GM18498 (cell line): ENCODE measurements at regions not wholly inside any gene's neighbourhood (a gene's known extent, or its start where the extent isn't known, plus 50 kb on each side); places are given as distances from the start of the nearest gene placed in this dataset.

Experiments
- ATAC-seq: cut with Tn5 transposase; IDR thresholded peaks from one replicate; pipeline ENCODE4 v1.9.1; 2021; ENCODE audit warnings: mild to moderate bottlenecking, moderate library complexity; ENCODE audit not compliant: unreplicated experiment

GRCh38 chr3:59311231-59311630 lies 261.4 kb upstream of the CFAP20DC start:
- ATAC-seq: no peak

- no peak for ATAC-seq
Measured at GRCh38 chr3:59310736-59311135, 260.9 kb upstream of the CFAP20DC start.

- no peak for ATAC-seq
Measured at GRCh38 chr3:59308684-59309083, 258.9 kb upstream of the CFAP20DC start.

GRCh38 chr3:59308001-59308400 lies 258.2 kb upstream of the CFAP20DC start:
- no peak for ATAC-seq

GRCh38 chr3:59306436-59306835 lies 256.6 kb upstream of the CFAP20DC start:
- no peak for ATAC-seq

GRCh38 chr3:59304296-59304695 lies 254.5 kb upstream of the CFAP20DC start:
- no peak for ATAC-seq

- ATAC-seq: no peak
Measured at GRCh38 chr3:59303452-59303851, 253.6 kb upstream of the CFAP20DC start.

- ATAC-seq: no peak
Measured at GRCh38 chr3:59302442-59302841, 252.6 kb upstream of the CFAP20DC start.

GRCh38 chr3:59300733-59301132 lies 250.9 kb upstream of the CFAP20DC start:
- no peak for ATAC-seq

GRCh38 chr3:59299561-59299960 lies 249.7 kb upstream of the CFAP20DC start:
- no peak for ATAC-seq

- no peak for ATAC-seq
Measured at GRCh38 chr3:59290358-59290757, 240.5 kb upstream of the CFAP20DC start.

- no peak for ATAC-seq
Measured at GRCh38 chr3:59289831-59290230, 240.0 kb upstream of the CFAP20DC start.

- no peak for ATAC-seq
Measured at GRCh38 chr3:59288951-59289350, 239.1 kb upstream of the CFAP20DC start.

GRCh38 chr3:59286791-59287531 lies 237.1 kb upstream of the CFAP20DC start:
- no peak for ATAC-seq

GRCh38 chr3:59285560-59285959 lies 235.7 kb upstream of the CFAP20DC start:
- ATAC-seq: no peak

GRCh38 chr3:59284926-59285325 lies 235.1 kb upstream of the CFAP20DC start:
- ATAC-seq: no peak

- no peak for ATAC-seq
Measured at GRCh38 chr3:59280113-59280512, 230.3 kb upstream of the CFAP20DC start.

GRCh38 chr3:59277816-59278215 lies 228.0 kb upstream of the CFAP20DC start:
- ATAC-seq: no peak

- ATAC-seq: no peak
Measured at GRCh38 chr3:59277201-59277600, 227.4 kb upstream of the CFAP20DC start.

- ATAC-seq: no peak
Measured at GRCh38 chr3:59273976-59274375, 224.2 kb upstream of the CFAP20DC start.

- ATAC-seq: no peak
Measured at GRCh38 chr3:59271971-59272370, 222.1 kb upstream of the CFAP20DC start.

GRCh38 chr3:59270921-59271320 lies 221.1 kb upstream of the CFAP20DC start:
- no peak for ATAC-seq

GRCh38 chr3:59270209-59270608 lies 220.4 kb upstream of the CFAP20DC start:
- ATAC-seq: no peak
